ENCODE measurements at regions not wholly inside any gene's neighbourhood (a gene's known extent, or its start where the extent isn't known, plus 50 kb on each side); places are given as distances from the start of the nearest gene placed in this dataset.
A peak's percentile ranks its signal among the peaks of the same experiment; 100 is the strongest.

DNA sequence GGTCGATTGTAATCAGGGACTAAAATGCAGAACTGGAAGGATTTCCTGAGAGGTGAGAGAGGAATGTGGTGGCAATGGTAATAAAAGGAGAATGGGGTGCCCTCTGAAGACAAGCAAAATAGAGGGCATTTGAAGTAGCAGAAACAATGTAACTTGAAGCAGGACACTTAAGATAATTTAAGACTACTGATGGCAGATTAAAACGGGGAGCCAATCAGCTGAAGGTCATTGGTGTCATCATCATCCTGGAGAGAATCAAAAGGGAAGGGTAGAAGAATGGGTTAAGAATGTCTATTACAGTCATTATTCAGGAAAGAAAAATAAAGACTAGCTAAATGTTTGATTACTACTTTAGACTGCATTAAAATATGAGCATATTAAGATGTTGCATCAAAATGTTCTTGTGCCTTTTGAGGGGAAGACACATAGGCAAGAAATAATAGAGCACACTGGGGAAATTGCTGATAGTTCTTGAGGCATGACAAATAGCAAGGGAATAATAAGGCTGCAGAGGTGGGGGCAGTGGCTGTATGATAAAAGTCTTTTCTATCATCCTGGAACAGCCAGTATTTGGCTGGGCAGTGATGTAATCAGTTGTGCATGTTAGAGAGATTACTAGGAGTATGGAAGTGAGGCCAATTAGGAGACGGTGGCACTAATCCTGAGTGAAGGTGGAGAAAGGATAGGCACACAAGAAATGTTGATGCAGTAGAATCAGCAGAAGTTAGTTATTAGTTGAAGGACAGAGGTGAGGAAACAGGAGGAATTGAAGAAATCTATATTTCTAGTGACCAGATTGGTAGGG lies 60.2 kb downstream of the CCDC71L start:
- no peak for TF ChIP-seq CTCF (IDR thresholded peaks at IDR 0.05; ENCODE audit: insufficient read depth, low read length, severe bottlenecking)
- FAIRE-seq (no peak), DNase-seq (ENCODE audit: low read depth) (no peak)
- Histone ChIP-seq H3K4me3 (ENCODE audit: low read depth, low read length) (no peak overlapping the region), H3K36me3 (ENCODE audit: control insufficient read depth, insufficient read depth, low read length) (no peaks in the 10 kb centered on the region), H3K27me3 (ENCODE audit: control insufficient read depth, insufficient read depth, low read length) (no peaks in the 10 kb centered on the region)

DNA sequence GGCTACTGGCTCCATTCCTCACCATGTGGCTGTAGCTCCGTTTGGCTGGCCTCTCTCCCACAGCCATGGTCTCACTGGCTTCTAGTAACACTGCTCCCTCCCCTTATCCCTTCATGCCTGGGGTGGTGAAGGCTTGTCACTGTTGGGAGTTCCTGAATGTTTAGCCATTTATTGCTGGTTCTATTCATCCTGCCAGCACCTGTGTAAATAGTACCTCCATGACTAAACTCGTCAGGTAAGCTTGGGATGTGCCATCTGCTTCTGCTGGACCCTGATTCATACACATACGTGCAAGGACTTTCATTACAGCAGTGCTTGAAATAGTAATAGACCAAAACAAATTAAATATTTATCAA lies 61.6 kb downstream of the CCDC71L start:
- no peak for TF ChIP-seq CTCF (IDR thresholded peaks at IDR 0.05; ENCODE audit: insufficient read depth, low read length, severe bottlenecking)
- FAIRE-seq (peak; percentile 32), DNase-seq (ENCODE audit: low read depth) (peak; percentile 96)
- Histone ChIP-seq H3K27me3 (ENCODE audit: control insufficient read depth, insufficient read depth, low read length) (no peaks in the 10 kb centered on the region), H3K4me3 (ENCODE audit: low read depth, low read length) (no peak overlapping the region), H3K36me3 (ENCODE audit: control insufficient read depth, insufficient read depth, low read length) (no peaks in the 10 kb centered on the region)

- FAIRE-seq (no peak), DNase-seq (ENCODE audit: low read depth) (peak; percentile 76)
- H3K27me3 ChIP-seq (ENCODE audit: control insufficient read depth, insufficient read depth, low read length) = no peaks in the 10 kb centered on the region
- peak overlapping the region; percentile 9 for H3K4me3 ChIP-seq (ENCODE audit: low read depth, low read length)
- H3K36me3 ChIP-seq (ENCODE audit: control insufficient read depth, insufficient read depth, low read length) = no peaks in the 10 kb centered on the region
- no peak for TF ChIP-seq CTCF (IDR thresholded peaks at IDR 0.05; ENCODE audit: insufficient read depth, low read length, severe bottlenecking)
These were observed 62.2 kb downstream of the CCDC71L start for GRCh38 chr7:106598663-106599342.

- Histone ChIP-seq H3K27me3 (ENCODE audit: control insufficient read depth, insufficient read depth, low read length) (no peaks in the 10 kb centered on the region), H3K4me3 (ENCODE audit: low read depth, low read length) (no peak overlapping the region), H3K36me3 (ENCODE audit: control insufficient read depth, insufficient read depth, low read length) (no peaks in the 10 kb centered on the region)
- no peak for FAIRE-seq
- no peak for DNase-seq (ENCODE audit: low read depth)
- TF ChIP-seq CTCF (IDR thresholded peaks at IDR 0.05; ENCODE audit: insufficient read depth, low read length, severe bottlenecking) = no peak
These were observed 63.0 kb downstream of the CCDC71L start for GRCh38 chr7:106597751-106598546.

GRCh38 chr7:106597014-106597413 lies 63.9 kb downstream of the CCDC71L start:
- no peaks in the 10 kb centered on the region for H3K27me3 ChIP-seq (ENCODE audit: control insufficient read depth, insufficient read depth, low read length)
- FAIRE-seq (no peak), DNase-seq (ENCODE audit: low read depth) (no peak)
- TF ChIP-seq CTCF (IDR thresholded peaks at IDR 0.05; ENCODE audit: insufficient read depth, low read length, severe bottlenecking) = no peak
- H3K36me3 ChIP-seq (ENCODE audit: control insufficient read depth, insufficient read depth, low read length) = no peaks in the 10 kb centered on the region
- H3K4me3 ChIP-seq (ENCODE audit: low read depth, low read length) = no peak overlapping the region
